NT2/D1 (cell line): ENCODE measurements at regions not wholly inside any gene's neighbourhood (a gene's known extent, or its start where the extent isn't known, plus 50 kb on each side); places are given as distances from the start of the nearest gene placed in this dataset.
"Not testable (repeated sequence)": the region's sequence is repeated elsewhere in the genome, so short reads cannot be mapped to it uniquely, and the experiment has no call there.

Experiments used
- DNase-seq: peaks from one replicate; pipeline ENCODE4 v3.0.0-alpha.2; 2011; ENCODE audit warnings: low read depth, low spot score
- H3K27me3 ChIP-seq: 2 replicates; pipeline ENCODE4 v1.6.0; 2011; ENCODE audit warnings: mild to moderate bottlenecking; ENCODE audit not compliant: insufficient read length, insufficient read depth
- H3K36me3 ChIP-seq: 2 replicates; pipeline ENCODE4 v1.6.1; 2011; ENCODE audit warnings: mild to moderate bottlenecking, low read length, mixed read lengths; ENCODE audit not compliant: insufficient read depth, insufficient read length
- H3K4me1 ChIP-seq: 2 replicates; pipeline ENCODE4 v1.5.1; 2011; ENCODE audit not compliant: insufficient read depth, insufficient read length
- H3K4me3 ChIP-seq: 2 replicates; pipeline ENCODE4 v1.5.1; 2011; ENCODE audit warnings: low read depth; ENCODE audit not compliant: insufficient read length
- H3K9ac ChIP-seq: 2 replicates; pipeline ENCODE4 v1.6.0; 2011; ENCODE audit warnings: low read depth; ENCODE audit not compliant: insufficient read length
- H3K9me3 ChIP-seq: 2 replicates; pipeline ENCODE4 v1.5.1; 2011; ENCODE audit warnings: mild to moderate bottlenecking, low read length; ENCODE audit not compliant: insufficient read depth
- SUZ12 ChIP-seq: IDR thresholded peaks from 2 replicates; pipeline ENCODE4 v1.6.1; 2011; ENCODE audit not compliant: insufficient read length, insufficient read depth; ENCODE audit errors: extremely low read depth
- YY1 ChIP-seq: IDR thresholded peaks from 2 replicates; pipeline ENCODE4 v1.6.1; 2011; ENCODE audit not compliant: insufficient read length, insufficient read depth
- ZNF274 ChIP-seq: IDR thresholded peaks from 2 replicates; pipeline ENCODE4 v1.6.1; 2011; ENCODE audit warnings: mild to moderate bottlenecking, low read depth, low read length

GRCh38 chr7:121531175-121532070 is 135.3 kb upstream of the FAM3C start:
- Histone ChIP-seq H3K9ac (no peak overlapping the region), H3K9me3 (no peaks in the 10 kb centered on the region), H3K36me3 (no peaks in the 10 kb centered on the region), H3K4me1 (no peaks in the 10 kb centered on the region), H3K4me3 (no peak overlapping the region), H3K27me3 (no peaks in the 10 kb centered on the region)
- DNase-seq: no peak
- no peak for TF ChIP-seq YY1
- no peak for TF ChIP-seq SUZ12
- no peak for TF ChIP-seq ZNF274

- TF ChIP-seq SUZ12: no peak
- no peak for TF ChIP-seq ZNF274
- no peak for TF ChIP-seq YY1
- Histone ChIP-seq H3K36me3 (no peaks in the 10 kb centered on the region), H3K4me3 (no peak overlapping the region), H3K9me3 (no peaks in the 10 kb centered on the region), H3K4me1 (no peaks in the 10 kb centered on the region), H3K9ac (no peak overlapping the region), H3K27me3 (no peaks in the 10 kb centered on the region)
- DNase-seq: no peak
These were observed 134.4 kb upstream of the FAM3C start for GRCh38 chr7:121530227-121531174.

GRCh38 chr7:121529003-121529402 is 132.9 kb upstream of the FAM3C start:
- TF ChIP-seq SUZ12 (no peak), ZNF274 (no peak), YY1 (no peak)
- no peaks in the 10 kb centered on the region for H3K27me3 ChIP-seq
- no peak overlapping the region for H3K4me3 ChIP-seq
- no peaks in the 10 kb centered on the region for H3K4me1 ChIP-seq
- no peak for DNase-seq
- no peak overlapping the region for H3K9ac ChIP-seq
- no peaks in the 10 kb centered on the region for H3K9me3 ChIP-seq
- H3K36me3 ChIP-seq: no peaks in the 10 kb centered on the region

- H3K4me1 ChIP-seq, H3K9ac ChIP-seq, H3K36me3 ChIP-seq, H3K27me3 ChIP-seq, H3K9me3 ChIP-seq, H3K4me3 ChIP-seq, DNase-seq: not testable (repeated sequence)
These were observed 130.1 kb upstream of the FAM3C start for GRCh38 chr7:121526210-121526609.

GRCh38 chr7:121525155-121525819 is 129.2 kb upstream of the FAM3C start:
- Histone ChIP-seq H3K4me1 (no peaks in the 10 kb centered on the region), H3K27me3 (no peaks in the 10 kb centered on the region), H3K4me3 (no peak overlapping the region), H3K36me3 (no peaks in the 10 kb centered on the region), H3K9ac (no peak overlapping the region), H3K9me3 (no peaks in the 10 kb centered on the region)
- TF ChIP-seq YY1: no peak
- DNase-seq: no peak

GRCh38 chr7:121521711-121522400 is 125.7 kb upstream of the FAM3C start:
- H3K4me3 ChIP-seq: no peak overlapping the region
- TF ChIP-seq SUZ12 (no peak), YY1 (no peak), ZNF274 (no peak)
- H3K27me3 ChIP-seq: no peaks in the 10 kb centered on the region
- H3K36me3 ChIP-seq: no peaks in the 10 kb centered on the region
- DNase-seq: no peak
- H3K9me3 ChIP-seq: no peaks in the 10 kb centered on the region
- H3K4me1 ChIP-seq: no peaks in the 10 kb centered on the region
- no peak overlapping the region for H3K9ac ChIP-seq

- DNase-seq: no peak
- no peaks in the 10 kb centered on the region for H3K27me3 ChIP-seq
- no peaks in the 10 kb centered on the region for H3K9me3 ChIP-seq
- no peak overlapping the region for H3K4me3 ChIP-seq
- no peaks in the 10 kb centered on the region for H3K36me3 ChIP-seq
- H3K9ac ChIP-seq: no peak overlapping the region
- no peaks in the 10 kb centered on the region for H3K4me1 ChIP-seq
- TF ChIP-seq ZNF274 (no peak), SUZ12 (no peak), YY1 (no peak)
These were observed 124.8 kb upstream of the FAM3C start for GRCh38 chr7:121520911-121521310.
